ENCODE measurements at regions not wholly inside any gene's neighbourhood (a gene's known extent, or its start where the extent isn't known, plus 50 kb on each side); places are given as distances from the start of the nearest gene placed in this dataset.

DNA sequence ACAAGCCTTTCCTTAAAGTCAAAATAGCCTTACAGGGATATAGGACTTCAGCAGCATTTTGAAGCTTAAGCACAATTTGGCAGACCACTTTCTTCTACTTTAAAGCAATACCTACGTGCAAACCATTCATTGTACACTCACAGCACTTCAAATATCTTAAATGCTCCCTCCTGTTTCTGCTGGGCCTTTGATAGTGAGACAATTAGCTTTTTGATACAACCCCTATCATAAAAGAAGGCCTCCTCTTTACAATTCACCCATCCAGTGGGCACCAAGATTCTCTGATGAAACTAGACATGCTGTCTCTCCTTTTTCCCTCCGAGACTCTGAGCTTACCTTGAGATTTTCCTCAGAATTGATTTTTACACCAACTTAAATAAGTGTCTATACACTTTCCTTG lies 157.5 kb upstream of the FAR2 start:
- TF ChIP-seq CTCF (IDR thresholded peaks at IDR 0.05) (no peak), POLR2A (IDR thresholded peaks at IDR 0.05) (no peak)

All from prostate gland (tissue), 2 donors.